ENCODE measurements at regions not wholly inside any gene's neighbourhood (a gene's known extent, or its start where the extent isn't known, plus 50 kb on each side); places are given as distances from the start of the nearest gene placed in this dataset.

DNA sequence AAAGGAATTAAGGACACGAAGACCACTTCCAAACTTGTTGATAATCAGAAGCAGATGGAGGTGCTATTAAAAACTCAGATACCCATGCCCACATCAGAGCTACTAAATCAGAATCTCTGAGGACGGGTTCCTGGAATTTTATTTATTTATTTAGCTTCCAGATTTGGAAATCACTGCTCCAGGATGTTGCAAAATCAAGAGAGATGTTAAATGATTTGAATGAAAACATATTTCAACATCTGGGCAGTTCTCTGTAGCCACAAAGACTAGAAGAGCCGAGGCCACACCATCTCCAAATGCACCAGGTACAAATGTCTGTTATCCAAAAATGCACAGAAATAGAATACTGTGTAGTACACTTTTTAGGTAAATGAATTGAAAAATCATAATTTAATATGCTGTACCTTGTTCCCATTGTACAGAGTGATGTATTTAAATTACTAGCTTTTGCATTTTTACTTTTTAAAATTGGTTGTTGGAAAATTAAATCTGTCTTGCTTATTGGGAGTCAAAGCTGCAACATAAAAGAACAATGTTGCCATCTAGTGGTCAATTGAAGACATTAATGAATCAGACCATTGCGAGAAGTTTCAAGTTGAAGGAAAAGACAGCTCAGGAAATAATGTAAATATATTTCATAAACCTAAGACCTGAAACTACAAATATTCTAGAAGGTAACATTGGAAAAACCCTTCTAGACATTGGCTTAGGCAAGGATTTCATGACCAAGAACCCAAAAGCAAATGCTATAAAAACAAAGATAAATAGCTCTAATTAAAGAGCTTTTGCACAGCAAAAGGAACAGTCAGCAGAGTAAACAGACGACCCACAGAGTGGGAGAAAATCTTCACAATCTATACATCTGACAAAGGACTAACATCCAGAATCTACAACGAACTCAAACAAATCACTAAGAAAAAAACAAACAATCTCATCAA, 151.3 kb upstream of the TTC29 start (continued):
- TF ChIP-seq POU5F1 (IDR thresholded peaks at IDR 0.05; ENCODE audit: low read depth, low read length), result no peak
- no peak for TF ChIP-seq EGR1 (IDR thresholded peaks at IDR 0.05; ENCODE audit: borderline replicate concordance, low read depth, low read length)
- TF ChIP-seq CREB1 (IDR thresholded peaks at IDR 0.05), result no peak
- TF ChIP-seq BCL11A (IDR thresholded peaks at IDR 0.05; ENCODE audit: low read depth in 2 of 2, low read length in 2 of 2), result no peak
- TF ChIP-seq RNF2 (IDR thresholded peaks at IDR 0.05; ENCODE audit: borderline replicate concordance, low read depth, low read length, missing control alignments, poor library complexity, severe bottlenecking), result no peak
